ENCODE measurements at regions not wholly inside any gene's neighbourhood (a gene's known extent, or its start where the extent isn't known, plus 50 kb on each side); places are given as distances from the start of the nearest gene placed in this dataset.

DNA sequence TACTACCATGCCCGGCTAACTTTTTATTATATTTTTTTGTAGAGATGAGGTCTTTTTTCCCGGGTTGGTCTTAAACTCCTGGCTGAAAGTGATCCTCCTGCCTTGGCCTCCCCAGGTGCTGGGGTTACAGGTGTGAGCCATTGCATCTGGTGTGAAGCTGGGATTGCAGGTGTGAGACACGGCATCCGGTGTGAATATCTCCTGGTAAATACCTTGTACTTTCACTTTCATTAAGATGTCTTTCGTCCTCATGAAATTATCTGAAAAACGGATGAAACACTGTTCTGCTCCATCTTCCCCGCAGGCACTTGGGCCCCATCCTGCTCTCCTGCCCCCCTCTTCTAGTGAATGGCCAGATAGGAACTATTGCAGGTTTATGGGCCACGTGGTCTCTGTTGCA is 60.1 kb upstream of the CCZ1B start:
- TF ChIP-seq, protein P1, sequence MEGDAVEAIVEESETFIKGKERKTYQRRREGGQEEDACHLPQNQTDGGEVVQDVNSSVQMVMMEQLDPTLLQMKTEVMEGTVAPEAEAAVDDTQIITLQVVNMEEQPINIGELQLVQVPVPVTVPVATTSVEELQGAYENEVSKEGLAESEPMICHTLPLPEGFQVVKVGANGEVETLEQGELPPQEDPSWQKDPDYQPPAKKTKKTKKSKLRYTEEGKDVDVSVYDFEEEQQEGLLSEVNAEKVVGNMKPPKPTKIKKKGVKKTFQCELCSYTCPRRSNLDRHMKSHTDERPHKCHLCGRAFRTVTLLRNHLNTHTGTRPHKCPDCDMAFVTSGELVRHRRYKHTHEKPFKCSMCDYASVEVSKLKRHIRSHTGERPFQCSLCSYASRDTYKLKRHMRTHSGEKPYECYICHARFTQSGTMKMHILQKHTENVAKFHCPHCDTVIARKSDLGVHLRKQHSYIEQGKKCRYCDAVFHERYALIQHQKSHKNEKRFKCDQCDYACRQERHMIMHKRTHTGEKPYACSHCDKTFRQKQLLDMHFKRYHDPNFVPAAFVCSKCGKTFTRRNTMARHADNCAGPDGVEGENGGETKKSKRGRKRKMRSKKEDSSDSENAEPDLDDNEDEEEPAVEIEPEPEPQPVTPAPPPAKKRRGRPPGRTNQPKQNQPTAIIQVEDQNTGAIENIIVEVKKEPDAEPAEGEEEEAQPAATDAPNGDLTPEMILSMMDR (IDR thresholded peaks at IDR 0.05) = no peak
- TF ChIP-seq POLR2A (IDR thresholded peaks at IDR 0.05) = no peak
